ENCODE measurements at regions not wholly inside any gene's neighbourhood (a gene's known extent, or its start where the extent isn't known, plus 50 kb on each side); places are given as distances from the start of the nearest gene placed in this dataset.

DNA sequence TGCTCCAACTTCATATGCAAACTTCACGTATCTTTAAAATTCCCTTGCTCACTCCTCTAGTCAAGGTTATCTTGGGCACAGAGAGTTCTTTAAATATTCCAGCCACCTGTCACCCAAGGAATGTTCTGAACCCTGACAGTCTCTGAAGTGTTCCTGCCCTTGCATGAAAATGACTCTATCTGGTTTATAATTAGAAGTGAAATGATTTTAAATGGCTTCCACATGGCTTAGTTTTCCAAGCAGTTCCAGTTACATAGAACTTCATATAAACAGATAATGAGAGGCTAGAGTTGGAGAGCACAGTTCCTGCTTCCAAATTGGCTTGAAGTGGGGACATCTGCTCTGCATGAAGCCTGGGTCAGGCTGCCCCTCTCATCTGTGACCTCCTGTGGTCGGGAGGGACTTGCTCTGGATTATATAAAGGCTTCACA lies 81.9 kb downstream of the SLC4A3 start:
- CTCF ChIA-PET (ENCODE audit: low intra/inter-chr PET ratio), result no interaction called here

More for the DNA sequence above, 81.9 kb downstream of the SLC4A3 start:
- Histone ChIP-seq H3K36me3 (ENCODE audit: control insufficient read depth, insufficient read depth, low read length) (no peaks in the 10 kb centered on the region), H3K9ac (ENCODE audit: insufficient read depth in 1 of 2, low read depth in 2 of 2, low read length in 2 of 2) (no peak overlapping the region), H3K27ac (ENCODE audit: extremely low read depth, low read depth, low read length) (no peak overlapping the region), H3K4me1 (replicated peaks in 1 of 2; ENCODE audit: control insufficient read depth in 2 of 2, insufficient read depth in 2 of 2, low read length in 2 of 2) (no peaks in the 10 kb centered on the region), H2AFZ (ENCODE audit: low read depth, low read length) (no peak overlapping the region), H3K9me3 (replicated peaks; ENCODE audit: control insufficient read depth, insufficient read depth, low read depth, low read length) (no peaks in the 10 kb centered on the region), H3K79me2 (ENCODE audit: control insufficient read depth, insufficient read depth, low read length) (no peaks in the 10 kb centered on the region), H3K4me3 (no peak overlapping the region), H3K4me2 (ENCODE audit: insufficient read depth, low read length) (no peak overlapping the region), H3K27me3 (ENCODE audit: control insufficient read depth in 2 of 2, insufficient read depth in 2 of 2, low read length in 2 of 2) (no peaks in the 10 kb centered on the region; a peak in 2 of 5 replicates), H4K20me1 (replicated peaks; ENCODE audit: control insufficient read depth, insufficient read depth, low read length) (no peaks in the 10 kb centered on the region), H3K9me1 (ENCODE audit: control insufficient read depth, insufficient read depth, low read length) (no peaks in the 10 kb centered on the region)
- ATAC-seq (no peak), DNase-seq (ENCODE audit: extremely low read depth in 1 of 4, low spot score in 3 of 4) (no peak), FAIRE-seq (no peak)
- POLR2A ChIA-PET, result no interaction called here
- 0% methylated on average over 2 of the region's 2 CpGs for WGBS (ENCODE audit: insufficient coverage, low coverage, missing lambda C conversion rate)
- intact Hi-C loops (cut with micrococcal nuclease), result no loop called here
- TF ChIP-seq ZFX (CRISPR knock-in tag; IDR thresholded peaks at IDR 0.05) (no peak), BCL6 (CRISPR knock-in tag; IDR thresholded peaks at IDR 0.05) (no peak), L3MBTL2 (IDR thresholded peaks at IDR 0.05) (no peak), HMGN3 (IDR thresholded peaks at IDR 0.05; ENCODE audit: borderline replicate concordance, extremely low read depth, insufficient read length, low read depth, low read length) (no peak), ZNF583 (CRISPR knock-in tag; IDR thresholded peaks at IDR 0.05) (no peak), ZNF24 (IDR thresholded peaks at IDR 0.05) (no peak), ZSCAN32 (CRISPR knock-in tag; IDR thresholded peaks at IDR 0.05) (no peak)
- TF ChIP-seq, protein P1, sequence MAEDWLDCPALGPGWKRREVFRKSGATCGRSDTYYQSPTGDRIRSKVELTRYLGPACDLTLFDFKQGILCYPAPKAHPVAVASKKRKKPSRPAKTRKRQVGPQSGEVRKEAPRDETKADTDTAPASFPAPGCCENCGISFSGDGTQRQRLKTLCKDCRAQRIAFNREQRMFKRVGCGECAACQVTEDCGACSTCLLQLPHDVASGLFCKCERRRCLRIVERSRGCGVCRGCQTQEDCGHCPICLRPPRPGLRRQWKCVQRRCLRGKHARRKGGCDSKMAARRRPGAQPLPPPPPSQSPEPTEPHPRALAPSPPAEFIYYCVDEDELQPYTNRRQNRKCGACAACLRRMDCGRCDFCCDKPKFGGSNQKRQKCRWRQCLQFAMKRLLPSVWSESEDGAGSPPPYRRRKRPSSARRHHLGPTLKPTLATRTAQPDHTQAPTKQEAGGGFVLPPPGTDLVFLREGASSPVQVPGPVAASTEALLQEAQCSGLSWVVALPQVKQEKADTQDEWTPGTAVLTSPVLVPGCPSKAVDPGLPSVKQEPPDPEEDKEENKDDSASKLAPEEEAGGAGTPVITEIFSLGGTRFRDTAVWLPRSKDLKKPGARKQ (CRISPR knock-in tag; IDR thresholded peaks at IDR 0.05), result no peak
- TF ChIP-seq, protein P2, sequence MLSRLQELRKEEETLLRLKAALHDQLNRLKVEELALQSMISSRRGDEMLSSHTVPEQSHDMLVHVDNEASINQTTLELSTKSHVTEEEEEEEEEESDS (CRISPR knock-in tag; IDR thresholded peaks at IDR 0.05), result no peak
- TF ChIP-seq, protein P3, sequence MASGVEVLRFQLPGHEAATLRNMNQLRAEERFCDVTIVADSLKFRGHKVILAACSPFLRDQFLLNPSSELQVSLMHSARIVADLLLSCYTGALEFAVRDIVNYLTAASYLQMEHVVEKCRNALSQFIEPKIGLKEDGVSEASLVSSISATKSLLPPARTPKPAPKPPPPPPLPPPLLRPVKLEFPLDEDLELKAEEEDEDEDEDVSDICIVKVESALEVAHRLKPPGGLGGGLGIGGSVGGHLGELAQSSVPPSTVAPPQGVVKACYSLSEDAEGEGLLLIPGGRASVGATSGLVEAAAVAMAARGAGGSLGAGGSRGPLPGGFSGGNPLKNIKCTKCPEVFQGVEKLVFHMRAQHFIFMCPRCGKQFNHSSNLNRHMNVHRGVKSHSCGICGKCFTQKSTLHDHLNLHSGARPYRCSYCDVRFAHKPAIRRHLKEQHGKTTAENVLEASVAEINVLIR (CRISPR knock-in tag; IDR thresholded peaks at IDR 0.05), result no peak
- in situ Hi-C loops (cut with MboI), result no loop called here
- no TSS peak for BruUV-seq (replicated peaks)

Data from K562 (cell line).